WI38 (cell line): ENCODE measurements at regions not wholly inside any gene's neighbourhood (a gene's known extent, or its start where the extent isn't known, plus 50 kb on each side); places are given as distances from the start of the nearest gene placed in this dataset.

Experiments
- H3K4me3 ChIP-seq: 2 replicates; pipeline ENCODE4 v1.5.1; 2011; ENCODE audit warnings: low read depth, mild to moderate bottlenecking, control low read depth, low read length
- CTCF ChIP-seq: IDR thresholded peaks from 2 replicates; pipeline ENCODE4 v1.5.1; 2012; ENCODE audit warnings: low read depth, mild to moderate bottlenecking, control low read depth, low read length

GRCh38 chr17:83152745-83153611 lies 73.6 kb downstream of the METRNL start:
- TF ChIP-seq CTCF, result no peak
- no peak overlapping the region for H3K4me3 ChIP-seq

- H3K4me3 ChIP-seq, result no peak overlapping the region
- no peak for TF ChIP-seq CTCF
Measured at GRCh38 chr17:83153681-83154310, 74.4 kb downstream of the METRNL start.

- no peak for TF ChIP-seq CTCF
- H3K4me3 ChIP-seq, result no peak overlapping the region
Measured at GRCh38 chr17:83154311-83155127, 75.1 kb downstream of the METRNL start.

- no peak overlapping the region for H3K4me3 ChIP-seq
- TF ChIP-seq CTCF, result no peak
Measured at GRCh38 chr17:83155128-83156121, 76.0 kb downstream of the METRNL start.

GRCh38 chr17:83156408-83156807 lies 77.0 kb downstream of the METRNL start:
- TF ChIP-seq CTCF, result no peak
- H3K4me3 ChIP-seq, result no peak overlapping the region

- H3K4me3 ChIP-seq, result no peak overlapping the region
- TF ChIP-seq CTCF, result no peak
Measured at GRCh38 chr17:83159204-83160049, 80.0 kb downstream of the METRNL start.
